GM12878 (cell line): ENCODE measurements at regions not wholly inside any gene's neighbourhood (a gene's known extent, or its start where the extent isn't known, plus 50 kb on each side); places are given as distances from the start of the nearest gene placed in this dataset.

Source experiments
- ATAC-seq: fragments of 200-7000 bp; cut with Tn5 transposase; 3 replicates; pipeline ENCODE4 v1.9.1; 2020; ENCODE audit warnings: mild to moderate bottlenecking, moderate library complexity
- BruUV-seq: library from RNA; stranded (reverse); fragments of 400-500 nt; replicated peaks from 2 replicates; lab custom pipeline; 2021; lab: Mats Ljungman, UMichigan
- CTCF ChIA-PET: fragments of 300-600 bp; sonication (Branson Sonifier 250); formaldehyde crosslinking; extraction: SDS; loops from one replicate; lab custom pipeline; 2021; ENCODE audit warnings: inconsistent platforms; lab: Yijun Ruan, JAX
- POLR2A ChIA-PET: fragments of 350-600 bp; formaldehyde crosslinking; extraction: SDS; loops from one replicate; lab custom pipeline; 2021; ENCODE audit warnings: inconsistent platforms; lab: Charles Lee
- RAD21 ChIA-PET: fragments of 300-600 bp; sonication (Branson Sonifier 250); formaldehyde crosslinking; loops from one replicate; lab custom pipeline; 2023; ENCODE audit warnings: antibody characterized with exemption; ENCODE audit not compliant: unreplicated experiment; lab: Charles Lee
- SMC1A ChIA-PET: fragments of 300-600 bp; sonication (Branson Sonifier 250); formaldehyde crosslinking; loops from one replicate; lab custom pipeline; 2023; ENCODE audit not compliant: unreplicated experiment, uncharacterized antibody; lab: Charles Lee
- DNase-seq: peaks from one replicate; pipeline ENCODE4 v3.0.0-alpha.2; 2011; ENCODE audit warnings: low read depth, low spot score
- FAIRE-seq: peaks from 3 replicates; lab custom pipeline; 2011; peaks lifted over from hg19 to GRCh38; lab: Jason Lieb, UNC
- H2AFZ ChIP-seq: 2 replicates; pipeline ENCODE4 v1.6.0; 2011; ENCODE audit warnings: low read depth, low read length, control low read depth; ENCODE audit not compliant: control insufficient read depth
- H3K27ac ChIP-seq: 2 replicates; pipeline ENCODE4 v1.5.1; 2011; ENCODE audit warnings: control low read depth; ENCODE audit not compliant: control insufficient read depth, insufficient read depth
- H3K27me3 ChIP-seq, 2 experiments: replicated peaks in 1 of 2; 2 replicates each; pipeline versions ENCODE4 v1.6.0 to v1.6.1; 2011; ENCODE audit warnings: low read length in 1 of 2; ENCODE audit not compliant: control insufficient read depth in 2 of 2, insufficient read depth in 2 of 2
- H3K36me3 ChIP-seq, 2 experiments: 2 replicates each; pipeline ENCODE4 v1.5.1; 2011; ENCODE audit warnings: low read length in 1 of 2; ENCODE audit not compliant: control insufficient read depth in 2 of 2, insufficient read depth in 2 of 2
- H3K4me1 ChIP-seq: 2 replicates; pipeline ENCODE4 v1.6.1; 2011; ENCODE audit warnings: mild to moderate bottlenecking, low read length, moderate library complexity, mixed read lengths; ENCODE audit not compliant: control insufficient read depth, insufficient read depth
- H3K4me2 ChIP-seq: 2 replicates; pipeline ENCODE4 v1.6.0; 2011; ENCODE audit warnings: control low read depth; ENCODE audit not compliant: control insufficient read depth, insufficient read depth
- H3K4me3 ChIP-seq: fragments of 200-600 bp; sonication (generic); 2 replicates; pipeline ENCODE4 v1.5.1; 2016
- H3K79me2 ChIP-seq: 2 replicates; pipeline ENCODE4 v1.6.0; 2011; ENCODE audit warnings: low read length; ENCODE audit not compliant: control insufficient read depth, insufficient read depth
- H3K9ac ChIP-seq: 2 replicates; pipeline ENCODE4 v1.8.0; 2011; ENCODE audit warnings: low read length, control low read depth, mixed read lengths; ENCODE audit not compliant: control insufficient read depth, insufficient read depth
- H3K9me3 ChIP-seq: replicated peaks from 3 replicates; pipeline ENCODE4 v1.5.1; 2011; ENCODE audit warnings: mild to moderate bottlenecking, low read length; ENCODE audit not compliant: control insufficient read depth, insufficient read depth
- H4K20me1 ChIP-seq: 2 replicates; pipeline ENCODE4 v1.6.0; 2011; ENCODE audit not compliant: control insufficient read depth, insufficient read depth
- ATF7 ChIP-seq: fragments of 450-650 bp; IDR thresholded peaks from 2 replicates; pipeline ENCODE4 v1.6.1; 2016; ENCODE audit warnings: low read depth, mild to moderate bottlenecking
- CBX5 ChIP-seq: sonication (generic); IDR thresholded peaks from 2 replicates; pipeline ENCODE4 v1.6.1; 2016; ENCODE audit warnings: low read depth, moderate library complexity, mild to moderate bottlenecking, inconsistent platforms
- EGR1 ChIP-seq, 2 experiments: IDR thresholded peaks; 1 replicate in 1 of 2; 2 replicates in 1 of 2; pipeline ENCODE4 v1.6.1; 2011 to 2012; ENCODE audit warnings: low read depth in 2 of 2, low read length in 2 of 2, borderline replicate concordance in 1 of 2, mild to moderate bottlenecking in 1 of 2, moderate library complexity in 1 of 2
- KDM1A ChIP-seq: fragments of 200-600 bp; sonication (generic); IDR thresholded peaks from 2 replicates; pipeline ENCODE4 v1.6.1; 2016; ENCODE audit warnings: borderline replicate concordance
- MYB ChIP-seq: fragments of 150-350 bp; IDR thresholded peaks from 2 replicates; pipeline ENCODE4 v1.6.1; 2014; ENCODE audit warnings: mild to moderate bottlenecking, low read depth, low read length, borderline replicate concordance
- NR2F1 ChIP-seq: fragments of 450-650 bp; conservative IDR thresholded peaks from 2 replicates; pipeline ENCODE4 v1.6.1; 2017; ENCODE audit warnings: mild to moderate bottlenecking
- PAX5 ChIP-seq: IDR thresholded peaks from 2 replicates; pipeline ENCODE4 v1.6.1; 2011; ENCODE audit warnings: low read depth, low read length, borderline replicate concordance
- PAX8 ChIP-seq: fragments of 450-650 bp; IDR thresholded peaks from 2 replicates; pipeline ENCODE4 v1.6.1; 2017; ENCODE audit warnings: mild to moderate bottlenecking, moderate library complexity
- POLR2A ChIP-seq: IDR thresholded peaks from 2 replicates; pipeline ENCODE4 v1.6.1; 2011; ENCODE audit warnings: low read depth, mild to moderate bottlenecking, low read length
- SUZ12 ChIP-seq: fragments of 200-600 bp; sonication (generic); IDR thresholded peaks from one replicate; pipeline ENCODE4 v1.6.1; 2018; ENCODE audit warnings: antibody characterized with exemption, mild to moderate bottlenecking; ENCODE audit not compliant: unreplicated experiment
- TCF3 ChIP-seq: IDR thresholded peaks from 2 replicates; pipeline ENCODE4 v1.6.1; 2012; ENCODE audit warnings: low read depth, mild to moderate bottlenecking, low read length, borderline replicate concordance; ENCODE audit not compliant: insufficient read depth
- WGBS: methylation state at CpG from one replicate; pipeline ENCODE4 v1.1.6; 2016; ENCODE audit warnings: low lambda C conversion rate; ENCODE audit not compliant: insufficient replicate concordance, insufficient coverage; ENCODE audit errors: missing lambda C conversion rate; 5-methylcytosine and 5-hydroxymethylcytosine counted together
- in situ Hi-C: fragments of 300-500 bp; cut with MboI; formaldehyde crosslinking; loops from 9 replicates; pipeline ENCODE4 v1.14.3; 2018; ENCODE audit warnings: mixed read lengths
- intact Hi-C: fragments of 100-400 bp; cut with micrococcal nuclease; formaldehyde crosslinking; loops from one replicate; pipeline ENCODE4 v1.14.2; 2022; ENCODE audit not compliant: unreplicated experiment
- TF ChIP-seq, protein P1 (sequence below): IDR thresholded peaks from 2 replicates; pipeline ENCODE4 v1.6.1; 2012; ENCODE audit warnings: low read depth, low read length, improper control_type of control experiment
- TF ChIP-seq, protein P2 (sequence below): IDR thresholded peaks from 2 replicates; pipeline ENCODE4 v1.6.1; 2011; ENCODE audit warnings: borderline replicate concordance, low read depth, mild to moderate bottlenecking, moderate library complexity, mixed read lengths, low read length; ENCODE audit not compliant: insufficient read depth; ENCODE audit errors: extremely low read length
- TF ChIP-seq, protein P3 (sequence below): fragments of 450-650 bp; IDR thresholded peaks from 2 replicates; pipeline ENCODE4 v1.6.1; 2014; ENCODE audit warnings: mild to moderate bottlenecking
- TF ChIP-seq, protein P4 (sequence below): IDR thresholded peaks from 2 replicates; pipeline ENCODE4 v1.6.1; 2012; ENCODE audit warnings: low read length, inconsistent platforms
- TF ChIP-seq, protein P5 (sequence below): IDR thresholded peaks from 2 replicates; pipeline ENCODE4 v1.6.1; 2011; ENCODE audit warnings: borderline replicate concordance, low read depth, mild to moderate bottlenecking, moderate library complexity, low read length; ENCODE audit not compliant: insufficient read depth, poor library complexity, severe bottlenecking

DNA sequence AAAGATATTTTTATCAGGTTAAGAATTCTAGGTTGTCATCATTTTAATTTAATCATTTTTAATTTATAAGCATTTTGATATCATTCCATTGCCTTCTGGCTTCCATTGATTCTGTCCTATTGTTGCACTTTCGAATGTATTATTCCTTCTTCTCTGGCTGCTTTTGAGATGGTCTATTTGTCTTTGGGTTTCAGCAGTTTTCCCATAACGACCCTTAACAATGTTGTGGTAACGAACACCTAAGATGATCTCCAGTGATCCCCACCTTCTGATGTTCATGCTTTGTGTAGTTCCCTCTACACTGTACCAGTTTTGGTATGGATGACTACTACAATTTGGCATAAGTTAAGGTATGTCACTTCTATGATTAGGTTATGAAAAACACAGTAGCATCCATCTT, 59.9 kb downstream of the MINAR1 start:
- in situ Hi-C loops, result no loop called here
- Histone ChIP-seq H3K79me2 (no peaks in the 10 kb centered on the region), H4K20me1 (no peaks in the 10 kb centered on the region), H3K4me2 (no peak overlapping the region), H3K27ac (no peak overlapping the region), H3K4me1 (no peaks in the 10 kb centered on the region), H3K9me3 (no peaks in the 10 kb centered on the region), H2AFZ (no peak overlapping the region), H3K36me3 (no peaks in the 10 kb centered on the region), H3K4me3 (no peak overlapping the region), H3K9ac (no peak overlapping the region), H3K27me3 (0 out of 4 replicates have a peak, but pooled peaks cover 0 to 2% of the 10 kb centered on the region in 2 experiments)
- WGBS, result 13% methylated on average over 3 of the region's 3 CpGs
- DNase-seq (no peak), ATAC-seq (no peak), FAIRE-seq (no peak)
- ChIA-PET RAD21 (no interaction called here), SMC1A (no interaction called here), POLR2A (no interaction called here), CTCF (no interaction called here)
- BruUV-seq, result no TSS peak
- intact Hi-C loops, result no loop called here
- no peak for TF ChIP-seq TCF3
- no peak for TF ChIP-seq SUZ12
- TF ChIP-seq, protein P1, sequence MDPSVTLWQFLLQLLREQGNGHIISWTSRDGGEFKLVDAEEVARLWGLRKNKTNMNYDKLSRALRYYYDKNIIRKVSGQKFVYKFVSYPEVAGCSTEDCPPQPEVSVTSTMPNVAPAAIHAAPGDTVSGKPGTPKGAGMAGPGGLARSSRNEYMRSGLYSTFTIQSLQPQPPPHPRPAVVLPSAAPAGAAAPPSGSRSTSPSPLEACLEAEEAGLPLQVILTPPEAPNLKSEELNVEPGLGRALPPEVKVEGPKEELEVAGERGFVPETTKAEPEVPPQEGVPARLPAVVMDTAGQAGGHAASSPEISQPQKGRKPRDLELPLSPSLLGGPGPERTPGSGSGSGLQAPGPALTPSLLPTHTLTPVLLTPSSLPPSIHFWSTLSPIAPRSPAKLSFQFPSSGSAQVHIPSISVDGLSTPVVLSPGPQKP, result no peak
- TF ChIP-seq, protein P2, sequence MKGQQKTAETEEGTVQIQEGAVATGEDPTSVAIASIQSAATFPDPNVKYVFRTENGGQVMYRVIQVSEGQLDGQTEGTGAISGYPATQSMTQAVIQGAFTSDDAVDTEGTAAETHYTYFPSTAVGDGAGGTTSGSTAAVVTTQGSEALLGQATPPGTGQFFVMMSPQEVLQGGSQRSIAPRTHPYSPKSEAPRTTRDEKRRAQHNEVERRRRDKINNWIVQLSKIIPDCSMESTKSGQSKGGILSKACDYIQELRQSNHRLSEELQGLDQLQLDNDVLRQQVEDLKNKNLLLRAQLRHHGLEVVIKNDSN, result no peak
- TF ChIP-seq, protein P3, sequence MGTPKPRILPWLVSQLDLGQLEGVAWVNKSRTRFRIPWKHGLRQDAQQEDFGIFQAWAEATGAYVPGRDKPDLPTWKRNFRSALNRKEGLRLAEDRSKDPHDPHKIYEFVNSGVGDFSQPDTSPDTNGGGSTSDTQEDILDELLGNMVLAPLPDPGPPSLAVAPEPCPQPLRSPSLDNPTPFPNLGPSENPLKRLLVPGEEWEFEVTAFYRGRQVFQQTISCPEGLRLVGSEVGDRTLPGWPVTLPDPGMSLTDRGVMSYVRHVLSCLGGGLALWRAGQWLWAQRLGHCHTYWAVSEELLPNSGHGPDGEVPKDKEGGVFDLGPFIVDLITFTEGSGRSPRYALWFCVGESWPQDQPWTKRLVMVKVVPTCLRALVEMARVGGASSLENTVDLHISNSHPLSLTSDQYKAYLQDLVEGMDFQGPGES, result no peak
- TF ChIP-seq PAX5, result no peak
- no peak for TF ChIP-seq MYB
- no peak for TF ChIP-seq ATF7
- TF ChIP-seq, protein P4, sequence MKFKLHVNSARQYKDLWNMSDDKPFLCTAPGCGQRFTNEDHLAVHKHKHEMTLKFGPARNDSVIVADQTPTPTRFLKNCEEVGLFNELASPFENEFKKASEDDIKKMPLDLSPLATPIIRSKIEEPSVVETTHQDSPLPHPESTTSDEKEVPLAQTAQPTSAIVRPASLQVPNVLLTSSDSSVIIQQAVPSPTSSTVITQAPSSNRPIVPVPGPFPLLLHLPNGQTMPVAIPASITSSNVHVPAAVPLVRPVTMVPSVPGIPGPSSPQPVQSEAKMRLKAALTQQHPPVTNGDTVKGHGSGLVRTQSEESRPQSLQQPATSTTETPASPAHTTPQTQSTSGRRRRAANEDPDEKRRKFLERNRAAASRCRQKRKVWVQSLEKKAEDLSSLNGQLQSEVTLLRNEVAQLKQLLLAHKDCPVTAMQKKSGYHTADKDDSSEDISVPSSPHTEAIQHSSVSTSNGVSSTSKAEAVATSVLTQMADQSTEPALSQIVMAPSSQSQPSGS, result no peak
- TF ChIP-seq, protein P5, sequence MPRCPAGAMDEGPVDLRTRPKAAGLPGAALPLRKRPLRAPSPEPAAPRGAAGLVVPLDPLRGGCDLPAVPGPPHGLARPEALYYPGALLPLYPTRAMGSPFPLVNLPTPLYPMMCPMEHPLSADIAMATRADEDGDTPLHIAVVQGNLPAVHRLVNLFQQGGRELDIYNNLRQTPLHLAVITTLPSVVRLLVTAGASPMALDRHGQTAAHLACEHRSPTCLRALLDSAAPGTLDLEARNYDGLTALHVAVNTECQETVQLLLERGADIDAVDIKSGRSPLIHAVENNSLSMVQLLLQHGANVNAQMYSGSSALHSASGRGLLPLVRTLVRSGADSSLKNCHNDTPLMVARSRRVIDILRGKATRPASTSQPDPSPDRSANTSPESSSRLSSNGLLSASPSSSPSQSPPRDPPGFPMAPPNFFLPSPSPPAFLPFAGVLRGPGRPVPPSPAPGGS, result no peak
- no peak for TF ChIP-seq KDM1A
- TF ChIP-seq CBX5, result no peak
- TF ChIP-seq NR2F1, result no peak
- no peak for TF ChIP-seq EGR1 (IDR thresholded peaks at IDR 0.05; ENCODE audit: borderline replicate concordance in 1 of 2, low read depth in 2 of 2, low read length in 2 of 2)
- TF ChIP-seq PAX8, result no peak
- TF ChIP-seq POLR2A, result no peak
